AG04449 (cell line): ENCODE measurements at regions not wholly inside any gene's neighbourhood (a gene's known extent, or its start where the extent isn't known, plus 50 kb on each side); places are given as distances from the start of the nearest gene placed in this dataset.

ENCODE experiments used
- CTCF ChIA-PET: fragments of 350-600 bp; formaldehyde crosslinking; extraction: SDS; loops from one replicate; lab custom pipeline; 2021; ENCODE audit warnings: antibody characterized with exemption; lab: Yijun Ruan, JAX
- POLR2A ChIA-PET: fragments of 400-600, 350-600 bp; formaldehyde crosslinking; extraction: SDS; loops from one replicate; lab custom pipeline; 2020; ENCODE audit warnings: antibody characterized with exemption, inconsistent platforms; lab: Yijun Ruan, JAX
- DNase-seq: peaks from one replicate; pipeline ENCODE4 v3.0.0-alpha.2; 2010; ENCODE audit warnings: low read depth, low spot score
- H3K4me3 ChIP-seq: 2 replicates; pipeline ENCODE4 v1.5.1; 2011; ENCODE audit warnings: low read depth, mild to moderate bottlenecking, control low read depth, low read length
- CTCF ChIP-seq: IDR thresholded peaks from one replicate; pipeline ENCODE4 v1.5.1; 2011; ENCODE audit warnings: mild to moderate bottlenecking, moderate library complexity, low read length, control low read depth, inconsistent platforms; ENCODE audit not compliant: insufficient read depth; ENCODE audit errors: missing control alignments

- no peak for DNase-seq
- no peak for TF ChIP-seq CTCF
- ChIA-PET CTCF (no interaction called here), POLR2A (no interaction called here)
- H3K4me3 ChIP-seq: no peak overlapping the region
Observed at GRCh38 chr17:34859652-34860051, 101.6 kb downstream of the CCT6B start.

- no peak for TF ChIP-seq CTCF
- ChIA-PET POLR2A (no interaction called here), CTCF (no interaction called here)
- H3K4me3 ChIP-seq: no peak overlapping the region
- no peak for DNase-seq
Observed at GRCh38 chr17:34858591-34859565, 102.4 kb downstream of the CCT6B start.

GRCh38 chr17:34853924-34854323, 107.3 kb downstream of the CCT6B start:
- ChIA-PET POLR2A (no interaction called here), CTCF (no interaction called here)
- H3K4me3 ChIP-seq: no peak overlapping the region
- no peak for DNase-seq
- TF ChIP-seq CTCF: no peak

GRCh38 chr17:34852614-34853013, 108.6 kb downstream of the CCT6B start:
- DNase-seq: no peak
- TF ChIP-seq CTCF: no peak
- ChIA-PET CTCF (no interaction called here), POLR2A (no interaction called here)
- H3K4me3 ChIP-seq: no peak overlapping the region

- ChIA-PET CTCF (no interaction called here), POLR2A (no interaction called here)
- no peak for DNase-seq
- no peak overlapping the region for H3K4me3 ChIP-seq
- TF ChIP-seq CTCF: no peak
Observed at GRCh38 chr17:34851961-34852540, 109.2 kb downstream of the CCT6B start.

- POLR2A ChIA-PET: no interaction called here
- TF ChIP-seq CTCF: no peak
- CTCF ChIA-PET: no interaction called here
Observed at GRCh38 chr17:34850964-34851363, 110.3 kb downstream of the CCT6B start.

More at GRCh38 chr17:34850964-34851363, 110.3 kb downstream of the CCT6B start:
- DNase-seq: no peak
- no peak overlapping the region for H3K4me3 ChIP-seq
